HG03558 (cell line): ENCODE measurements at regions not wholly inside any gene's neighbourhood (a gene's known extent, or its start where the extent isn't known, plus 50 kb on each side); places are given as distances from the start of the nearest gene placed in this dataset.
"Not testable (repeated sequence)": the region's sequence is repeated elsewhere in the genome, so short reads cannot be mapped to it uniquely, and the experiment has no call there.

Source experiments
- ATAC-seq: cut with Tn5 transposase; IDR thresholded peaks from one replicate; pipeline ENCODE4 v1.9.1; 2021; ENCODE audit warnings: moderate number of reproducible peaks; ENCODE audit not compliant: unreplicated experiment; ENCODE audit errors: extremely low read depth

DNA sequence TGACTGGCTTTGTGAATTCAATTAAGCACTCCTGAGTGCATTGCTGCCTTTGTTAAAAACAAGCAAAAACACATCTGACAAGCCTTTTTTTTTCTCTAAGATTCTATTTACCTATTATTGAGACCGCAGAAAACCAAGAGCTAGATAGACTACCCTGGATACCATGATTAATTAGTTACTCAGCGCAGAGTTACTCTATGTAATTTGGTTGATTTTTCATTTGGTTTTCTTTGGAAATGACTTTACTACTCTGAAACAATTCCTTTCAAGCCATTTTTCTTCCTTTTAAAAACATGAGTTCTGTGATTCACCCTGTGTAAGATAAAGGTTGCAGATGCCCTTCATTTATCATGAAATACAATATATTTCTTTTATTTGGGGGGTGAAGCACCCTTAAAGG, 421.6 kb upstream of the PIK3R1 start:
- no peak for ATAC-seq

DNA sequence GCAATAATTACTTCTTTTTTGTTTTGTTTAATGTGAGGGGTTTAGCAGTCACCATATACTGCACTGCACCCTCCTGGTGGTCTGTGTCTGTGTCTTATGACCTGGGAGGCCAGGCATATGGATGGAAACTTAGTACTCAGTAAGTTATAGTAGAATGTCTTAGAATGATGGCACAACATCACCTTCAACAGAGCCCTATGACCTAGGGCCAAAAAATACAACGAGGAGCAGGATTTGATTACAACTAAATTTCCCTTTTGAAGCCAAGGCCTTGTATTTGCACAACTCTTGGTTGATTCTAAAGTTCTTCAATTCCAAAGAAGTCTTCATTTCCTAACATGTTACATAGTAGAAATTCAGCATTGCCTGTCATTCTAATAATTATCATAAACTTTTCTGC, 422.1 kb upstream of the PIK3R1 start:
- no peak for ATAC-seq

DNA sequence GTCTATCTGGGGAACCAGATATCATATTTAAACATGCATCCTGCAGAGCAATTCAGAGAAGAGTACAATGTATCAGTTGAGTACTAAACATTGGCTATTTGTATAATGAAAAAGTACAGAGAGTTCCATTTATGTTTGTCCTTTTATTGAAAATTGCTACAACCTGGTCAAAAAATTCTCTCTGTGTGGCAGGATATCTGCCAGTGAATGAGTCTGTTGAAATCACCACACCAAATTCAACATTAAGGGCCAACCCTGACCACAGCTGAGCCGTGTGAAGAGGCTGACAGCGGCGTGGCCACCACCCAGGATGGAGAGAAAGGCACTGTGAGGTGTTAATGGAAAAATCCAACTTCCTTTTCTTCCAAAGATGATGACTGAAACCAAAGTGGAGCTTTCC, 422.7 kb upstream of the PIK3R1 start:
- ATAC-seq: no peak

DNA sequence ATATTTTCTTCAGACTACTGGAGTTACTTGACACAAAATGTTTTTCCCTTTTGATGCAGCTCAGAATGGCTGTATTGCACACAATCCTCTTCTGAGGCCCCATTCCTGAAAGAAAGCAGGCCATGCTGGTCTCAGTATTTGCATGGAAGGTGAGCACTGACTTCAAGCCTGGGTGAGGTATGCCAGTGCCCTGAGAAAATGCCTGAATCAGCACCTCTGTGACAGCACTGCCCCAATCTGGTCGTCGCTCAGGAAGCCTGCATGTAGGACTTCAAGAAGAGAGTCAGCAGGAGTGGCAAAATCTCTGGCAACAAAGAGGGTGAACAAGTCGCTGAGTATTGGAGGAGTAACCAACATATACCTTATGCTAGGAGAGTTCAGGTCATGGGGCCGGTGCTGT, 425.2 kb upstream of the PIK3R1 start:
- no peak for ATAC-seq

DNA sequence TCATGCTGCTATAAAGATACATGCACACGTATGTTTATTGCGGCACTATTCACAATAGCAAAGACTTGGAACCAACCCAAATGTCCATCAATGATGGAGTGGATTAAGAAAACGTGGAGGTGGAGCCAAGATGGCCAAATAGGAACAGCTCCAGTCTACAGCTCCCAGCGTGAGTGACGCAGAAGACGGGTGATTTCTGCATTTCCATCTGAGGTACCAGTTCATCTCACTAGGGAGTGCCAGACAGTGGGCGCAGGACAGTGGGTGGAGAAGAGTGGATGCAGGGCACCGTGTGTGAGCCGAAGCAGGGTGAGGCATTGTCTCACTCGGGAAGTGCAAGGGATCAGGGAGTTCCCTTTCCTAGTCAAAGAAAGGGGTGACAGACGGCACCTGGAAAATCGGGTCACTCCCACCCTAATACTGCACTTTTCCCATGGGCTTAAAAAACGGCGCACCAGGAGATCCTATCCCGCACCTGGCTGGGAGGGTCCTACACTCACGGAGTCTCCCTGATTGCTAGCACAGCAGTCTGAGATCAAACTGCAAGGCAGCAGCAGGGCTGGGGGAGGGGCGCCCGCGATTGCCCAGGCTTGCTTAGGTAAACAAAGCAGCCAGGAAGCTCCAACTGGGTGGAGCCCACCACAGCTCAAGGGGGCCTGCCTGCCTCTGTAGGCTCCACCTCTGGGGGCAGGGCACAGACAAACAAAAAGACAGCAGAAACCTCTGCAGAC, 435.5 kb upstream of the PIK3R1 start:
- not testable (repeated sequence) for ATAC-seq

DNA sequence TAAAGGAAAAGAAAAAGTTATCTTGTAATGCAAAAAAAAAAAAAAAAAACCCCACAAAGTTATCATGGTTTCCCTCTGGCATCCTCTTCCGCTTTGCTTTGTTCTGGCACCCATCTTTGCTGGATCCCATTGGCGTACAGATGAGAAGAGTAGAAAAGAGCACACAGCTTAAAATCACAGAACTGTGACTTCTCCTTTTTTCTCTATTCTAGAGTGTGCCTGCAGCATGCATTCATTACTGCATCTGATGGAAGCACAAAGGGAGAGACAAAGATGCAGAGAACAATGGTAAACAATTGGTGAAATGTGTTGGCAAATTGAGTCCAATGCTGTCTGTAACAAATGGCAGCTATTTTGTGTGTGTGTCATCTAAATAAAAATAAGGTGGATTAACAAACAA, 440.8 kb upstream of the PIK3R1 start:
- no peak for ATAC-seq

DNA sequence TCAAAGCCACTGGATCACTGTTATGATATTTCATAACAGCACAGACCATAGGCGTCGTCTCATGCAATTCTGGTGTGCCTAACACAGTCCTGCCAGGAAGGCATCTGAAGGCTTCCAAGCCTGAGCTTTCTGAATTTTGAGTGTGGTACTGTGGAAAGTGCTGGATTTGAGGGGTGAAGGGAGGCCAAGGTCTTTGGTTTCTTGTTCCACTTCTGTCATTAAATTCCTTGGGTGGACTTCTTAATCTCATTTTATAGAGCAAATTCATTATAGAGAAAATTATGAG, 441.3 kb upstream of the PIK3R1 start:
- no peak for ATAC-seq

DNA sequence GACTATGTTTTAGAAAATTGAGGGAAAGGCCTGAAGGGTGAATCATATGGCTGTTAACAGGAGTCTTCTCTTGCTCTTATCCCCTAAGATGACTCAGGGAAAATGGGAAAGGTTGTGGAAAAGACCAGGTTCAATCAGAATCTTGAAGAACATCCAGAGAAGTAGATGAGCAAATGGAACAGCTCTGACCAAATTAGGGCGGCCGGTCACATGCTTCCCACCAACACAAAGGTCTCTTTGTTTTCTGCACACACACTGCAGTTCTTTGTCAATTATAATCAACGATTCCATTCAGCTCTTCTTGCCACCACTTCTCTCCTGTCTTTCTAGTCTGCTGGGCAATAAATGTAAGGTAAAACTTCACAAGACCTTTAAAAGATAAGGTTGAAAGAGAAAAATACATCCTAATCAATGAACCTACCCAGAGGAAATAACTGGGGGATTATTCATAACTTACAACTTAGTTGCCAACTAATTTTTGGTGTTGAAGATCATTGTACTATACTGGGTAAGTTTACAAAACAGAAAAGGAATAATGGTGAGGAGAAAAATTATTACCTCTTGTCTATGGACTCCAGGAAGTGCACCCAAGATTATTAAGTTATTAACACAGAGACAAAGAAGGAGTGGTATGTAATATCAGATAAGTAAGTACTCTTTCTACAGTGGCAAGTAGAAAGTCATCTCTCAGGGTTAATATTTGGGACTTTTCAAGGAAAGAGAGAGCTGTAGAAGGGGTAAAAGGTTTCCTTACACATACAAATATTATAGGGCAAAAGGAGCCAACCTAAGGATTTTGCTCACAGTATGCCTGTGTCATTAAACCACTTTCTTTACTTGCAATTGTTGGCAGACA, 441.9 kb upstream of the PIK3R1 start:
- ATAC-seq: no peak

DNA sequence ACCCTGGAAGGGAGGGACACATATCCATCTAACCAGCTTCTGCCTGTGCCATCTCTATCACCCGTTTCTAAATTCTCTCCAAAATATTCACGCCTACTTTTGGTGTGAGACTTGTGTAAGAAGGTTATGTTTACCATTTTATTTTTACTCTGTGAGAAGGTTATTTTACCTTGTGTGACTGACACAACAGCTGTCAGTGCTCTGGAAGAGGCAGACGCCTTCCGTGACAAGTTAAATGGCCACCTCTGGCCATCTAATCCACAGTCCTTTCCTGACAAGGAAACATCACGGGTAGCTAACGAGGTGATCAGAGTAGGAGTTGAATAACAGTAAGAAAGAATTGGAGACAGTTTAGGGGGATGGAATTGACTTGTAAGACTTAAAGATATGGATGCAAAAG, 443.8 kb upstream of the PIK3R1 start:
- ATAC-seq: no peak

DNA sequence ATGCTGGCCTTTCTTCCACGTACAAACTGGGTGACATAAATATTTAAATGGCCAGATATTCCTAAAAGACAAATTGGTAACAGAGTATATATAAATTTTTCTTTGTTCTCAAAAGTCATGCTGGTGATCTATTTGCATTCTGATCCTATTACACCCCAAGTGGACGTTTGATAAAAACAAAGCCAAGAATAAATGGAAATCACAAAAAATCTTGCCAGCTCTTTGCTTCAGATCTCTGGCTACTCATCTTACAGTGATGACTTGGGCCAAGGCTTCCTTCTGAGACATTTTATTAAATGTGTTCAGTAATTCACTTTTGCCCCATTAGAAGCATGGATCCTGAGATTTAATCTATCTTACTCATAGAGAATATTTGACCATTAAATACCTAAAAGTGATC, 444.3 kb upstream of the PIK3R1 start:
- no peak for ATAC-seq

DNA sequence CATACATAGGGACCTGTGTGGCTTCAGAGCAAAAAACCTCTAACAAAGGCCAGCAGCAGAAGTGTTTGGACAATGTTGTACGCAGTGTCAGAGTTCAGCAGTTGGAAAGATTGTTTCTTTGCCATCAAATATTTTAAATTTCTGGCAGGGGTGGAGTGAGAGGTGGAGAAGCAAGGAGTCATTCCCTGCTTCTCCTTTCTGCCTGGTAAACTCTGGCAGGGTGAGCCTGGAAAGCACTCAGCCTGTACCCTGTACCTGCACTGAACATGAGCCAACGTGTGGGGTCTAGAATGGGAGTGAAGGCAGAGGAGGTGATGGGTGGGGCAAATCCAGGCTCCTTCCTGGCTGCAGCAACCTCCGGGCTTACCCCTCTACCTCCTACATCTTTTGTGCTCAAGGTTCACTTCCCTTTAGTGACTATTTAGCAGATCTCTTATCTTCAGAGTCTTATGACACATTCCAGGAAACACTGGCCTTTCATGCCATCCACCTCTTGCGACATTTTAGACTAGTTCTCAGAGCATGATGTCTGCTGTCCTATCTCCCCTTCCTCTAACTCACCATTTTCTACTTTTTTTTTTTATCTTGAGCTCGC, 445.0 kb upstream of the PIK3R1 start:
- no peak for ATAC-seq

DNA sequence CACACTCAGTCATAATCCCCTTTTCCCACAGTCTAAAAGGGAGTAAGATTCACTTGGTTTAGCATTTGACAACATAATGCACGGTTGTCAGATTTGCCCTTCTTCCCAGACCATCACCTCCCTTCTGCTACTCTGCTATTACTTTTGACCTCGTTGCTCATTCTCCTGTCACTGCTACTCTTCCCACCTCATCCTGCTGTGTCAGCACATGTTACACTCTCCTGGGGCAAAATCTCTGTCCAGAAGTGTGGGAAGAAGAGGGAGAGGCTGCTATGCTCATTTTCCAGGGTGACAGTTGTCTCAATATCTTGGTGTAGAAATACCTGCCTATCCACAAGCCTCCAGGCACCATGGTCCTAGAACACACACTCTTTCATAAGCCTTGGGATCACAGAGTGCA, 449.9 kb upstream of the PIK3R1 start:
- ATAC-seq: no peak

DNA sequence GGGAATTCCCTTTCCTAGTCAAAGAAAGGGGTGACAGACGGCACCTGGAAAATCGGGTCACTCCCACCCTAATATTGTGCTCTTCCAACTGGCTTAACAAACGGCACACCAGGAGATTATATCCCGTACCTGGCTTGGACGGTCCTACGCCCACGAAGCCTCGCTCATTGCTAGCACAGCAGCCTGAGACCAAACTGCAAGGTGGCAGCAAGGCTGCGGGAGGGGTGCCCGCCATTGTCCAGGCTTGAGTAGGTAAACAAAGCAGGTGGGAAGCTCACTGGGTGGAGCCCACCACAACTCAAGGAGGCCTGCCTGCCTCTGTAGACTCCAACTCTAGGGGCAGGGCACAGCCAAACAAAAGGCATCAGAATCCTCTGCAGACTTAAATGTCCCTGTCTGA, 457.8 kb upstream of the PIK3R1 start:
- ATAC-seq: not testable (repeated sequence)

DNA sequence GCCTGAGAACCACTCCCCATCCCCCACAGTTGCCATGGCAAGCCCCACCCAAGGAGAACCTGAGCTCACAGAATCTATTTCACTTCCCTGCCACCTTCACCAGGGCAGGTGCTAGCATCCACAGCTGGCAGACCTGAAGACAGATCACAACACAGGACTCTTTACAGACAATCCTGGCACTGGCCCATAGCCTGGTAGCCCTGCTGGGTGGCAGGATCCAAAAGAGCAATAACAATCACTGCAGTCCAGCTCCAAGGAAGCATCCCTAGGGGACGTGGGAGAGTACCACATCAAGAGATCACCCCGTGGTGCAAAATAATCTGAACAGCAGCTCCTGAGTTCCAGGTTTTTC, 463.2 kb upstream of the PIK3R1 start:
- ATAC-seq: no peak

DNA sequence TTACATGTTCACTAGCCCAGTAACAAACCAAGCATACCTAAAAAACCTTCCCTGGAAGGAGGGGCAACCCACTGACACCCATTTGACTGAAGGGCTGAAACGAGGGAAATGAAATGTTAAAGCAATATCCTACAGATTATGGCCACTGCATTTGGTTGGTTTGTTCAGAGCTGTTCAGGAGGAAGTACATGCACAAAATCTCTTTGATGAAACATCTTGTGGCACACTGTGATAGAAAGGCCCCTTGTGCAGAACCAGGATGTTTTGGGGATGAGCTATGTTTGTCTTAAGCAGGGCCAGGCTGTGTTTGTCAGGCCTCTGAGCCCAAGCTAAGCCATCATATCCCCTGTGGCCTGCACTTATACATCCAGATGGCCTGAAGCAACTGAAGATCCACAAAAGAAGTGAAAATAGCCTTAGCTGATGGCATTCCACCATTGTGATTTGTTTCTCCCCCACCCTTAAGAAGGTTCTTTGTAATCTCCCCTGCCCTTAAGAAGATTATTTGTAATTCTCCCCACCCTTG, 467.3 kb upstream of the PIK3R1 start:
- ATAC-seq: no peak

DNA sequence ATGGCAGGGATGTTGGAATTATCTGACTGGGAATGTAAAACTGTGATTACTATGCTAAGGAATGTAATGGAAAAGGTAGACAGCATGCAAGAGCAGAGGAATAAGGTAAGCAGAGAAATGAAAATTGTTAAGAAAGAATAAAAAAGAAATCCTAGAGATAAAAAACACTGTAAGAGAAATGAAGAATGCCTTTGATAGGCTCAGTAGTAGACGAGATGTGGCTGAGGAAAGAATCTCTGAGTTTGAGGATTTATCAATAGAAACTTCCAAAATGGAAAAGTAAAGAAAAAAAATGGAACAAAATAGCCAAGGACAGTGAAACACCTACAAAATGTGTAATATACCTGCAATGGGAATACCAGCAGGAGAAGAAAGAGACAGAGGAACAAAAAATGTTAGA, 468.5 kb upstream of the PIK3R1 start:
- ATAC-seq: no peak

DNA sequence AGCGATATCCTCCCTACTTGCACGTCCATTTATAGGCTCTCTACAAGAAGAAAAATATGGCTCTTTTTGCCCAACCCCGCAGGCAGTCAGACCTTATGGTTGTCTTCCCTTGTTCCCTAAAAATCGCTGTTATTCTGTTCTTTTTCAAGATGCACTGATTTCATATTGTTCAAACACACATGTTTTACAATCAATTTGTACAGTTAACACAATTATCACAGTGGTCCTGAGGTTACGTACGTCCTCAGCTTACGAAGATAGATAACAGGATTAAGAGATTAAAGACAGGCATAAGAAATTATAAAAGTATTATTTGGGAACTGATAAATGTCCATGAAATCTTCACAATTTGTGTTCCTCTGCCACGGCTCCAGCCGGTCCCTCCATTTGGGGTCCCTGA, 468.9 kb upstream of the PIK3R1 start:
- not testable (repeated sequence) for ATAC-seq

DNA sequence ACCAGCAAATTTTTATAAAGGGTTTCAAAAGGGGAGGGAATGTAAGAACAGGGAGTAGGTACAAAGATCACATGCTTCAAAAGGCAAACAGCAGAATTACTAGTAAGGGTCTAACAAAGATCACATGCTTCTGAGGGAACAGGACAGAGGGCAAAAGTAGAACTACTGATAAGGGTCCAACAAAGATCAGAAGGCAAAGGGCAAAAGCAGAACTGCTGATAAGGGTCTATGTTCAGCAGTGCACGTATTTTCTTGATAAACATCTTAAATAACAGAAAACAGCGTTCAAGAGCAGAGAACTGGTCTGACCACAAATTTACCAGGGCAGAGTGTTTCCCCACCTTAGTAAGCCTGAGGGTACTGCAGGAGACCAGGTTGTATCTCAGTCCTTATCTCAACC, 469.5 kb upstream of the PIK3R1 start:
- ATAC-seq: no peak

DNA sequence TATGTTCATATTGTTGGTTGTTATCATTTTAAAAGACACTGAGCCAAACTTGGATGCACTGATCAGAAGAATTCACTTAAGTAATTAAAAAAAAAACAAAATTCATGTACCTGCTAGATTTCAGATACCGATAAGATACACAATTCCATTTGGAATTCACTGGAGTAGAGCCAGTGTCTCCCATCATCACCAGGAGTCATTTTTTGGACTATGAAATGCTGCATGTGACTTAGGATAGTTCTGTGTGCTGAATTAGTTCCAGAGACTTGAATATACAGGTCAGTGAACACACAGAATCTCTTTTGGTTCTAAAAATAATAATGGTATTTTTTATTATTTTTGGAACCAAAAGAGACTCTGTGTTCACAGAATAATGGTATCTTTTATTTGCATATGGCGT, 482.6 kb upstream of the PIK3R1 start:
- ATAC-seq: no peak

DNA sequence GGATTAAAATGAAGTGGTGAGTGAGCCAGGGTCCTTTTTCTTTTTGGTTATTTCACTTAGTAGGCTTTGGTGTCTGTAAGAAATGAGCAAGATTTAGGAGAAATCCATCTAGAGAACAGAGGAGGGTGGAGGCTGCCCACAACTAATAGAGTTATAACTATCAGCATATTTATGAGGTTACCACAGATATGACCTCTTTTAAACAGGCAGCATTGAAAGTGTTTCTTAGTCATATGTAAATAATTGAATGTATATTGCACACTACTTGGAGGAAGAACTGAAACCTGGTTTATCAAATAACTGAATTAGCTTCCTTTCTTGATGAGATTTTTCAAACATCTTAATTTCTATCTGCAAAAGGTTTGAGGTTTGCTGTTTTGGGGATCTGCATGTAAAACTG, 483.1 kb upstream of the PIK3R1 start:
- ATAC-seq: no peak

DNA sequence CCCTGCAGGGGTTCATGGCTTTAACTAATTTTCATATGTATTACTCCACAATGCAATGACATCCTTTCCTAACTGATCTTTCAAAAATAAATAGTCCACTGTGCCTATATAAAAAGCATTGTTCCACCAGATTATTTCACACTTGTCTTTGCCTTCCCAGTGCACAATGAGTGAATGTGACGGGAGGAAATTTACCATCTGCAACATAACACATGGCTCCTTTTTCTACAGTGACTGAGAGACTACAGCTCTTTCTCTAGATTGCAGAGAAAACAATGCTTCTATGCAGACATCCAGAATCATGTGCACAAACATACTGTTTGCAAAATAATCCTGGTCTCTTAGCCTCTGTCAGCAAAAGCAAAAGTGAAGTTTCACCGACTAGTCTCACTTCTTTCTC, 483.7 kb upstream of the PIK3R1 start:
- ATAC-seq: no peak
